Naive thymus-derived CD8-positive, alpha-beta T cell (primary cell): ENCODE measurements at regions not wholly inside any gene's neighbourhood (a gene's known extent, or its start where the extent isn't known, plus 50 kb on each side); places are given as distances from the start of the nearest gene placed in this dataset.
"Not testable (repeated sequence)": the region's sequence is repeated elsewhere in the genome, so short reads cannot be mapped to it uniquely, and the experiment has no call there.

ENCODE experiments used
- ATAC-seq, 2 donors: fragments of 150-1000 bp; cut with Tn5 transposase in 1 of 2; sonication (Bioruptor Pico), chemical (Tn5 transposase) in 1 of 2; 1 replicate in 1 of 2; 2 replicates in 1 of 2; pipeline ENCODE4 v1.10.0; 2021; ENCODE audit warnings: mild to moderate bottlenecking in 2 of 2, moderate library complexity in 2 of 2
- POLR2A ChIA-PET: fragments of 350-600 bp; sonication (Branson Sonifier 250); formaldehyde crosslinking; loops from one replicate; lab custom pipeline; 2021; ENCODE audit warnings: antibody characterized with exemption; lab: Charles Lee
- DNase-seq, 10 donors: peaks; one replicate each; pipeline versions ENCODE4 v3.0.0 to v3.0.0-alpha.2; 2020 to 2022
- H3K27ac Mint-ChIP-seq, 10 donors: one replicate each; pipeline ENCODE4 v1.8.0; 2020 to 2022; ENCODE audit warnings: mild to moderate bottlenecking in 10 of 10, mixed read lengths in 10 of 10, moderate library complexity in 4 of 10, inconsistent platforms in 1 of 10
- H3K27me3 Mint-ChIP-seq, 5 donors: one replicate each; pipeline ENCODE4 v1.8.0; 2021 to 2022; ENCODE audit warnings: mixed read lengths in 5 of 5
- H3K36me3 Mint-ChIP-seq, 3 donors: one replicate each; pipeline ENCODE4 v1.8.0; 2020 to 2022; ENCODE audit warnings: mixed read lengths in 3 of 3, mild to moderate bottlenecking in 2 of 3, inconsistent platforms in 1 of 3
- H3K4me1 Mint-ChIP-seq, 4 donors: one replicate each; pipeline ENCODE4 v1.8.0; 2021 to 2022; ENCODE audit warnings: mixed read lengths in 4 of 4
- H3K4me3 Mint-ChIP-seq, 10 donors: one replicate each; pipeline ENCODE4 v1.8.0; 2020 to 2022; ENCODE audit warnings: mild to moderate bottlenecking in 10 of 10, mixed read lengths in 10 of 10, moderate library complexity in 6 of 10, inconsistent platforms in 1 of 10
- H3K9me3 Mint-ChIP-seq, 9 donors: one replicate each; pipeline ENCODE4 v1.8.0; 2020 to 2022; ENCODE audit warnings: mixed read lengths in 9 of 9, mild to moderate bottlenecking in 3 of 9, inconsistent platforms in 1 of 9, moderate library complexity in 1 of 9

DNA sequence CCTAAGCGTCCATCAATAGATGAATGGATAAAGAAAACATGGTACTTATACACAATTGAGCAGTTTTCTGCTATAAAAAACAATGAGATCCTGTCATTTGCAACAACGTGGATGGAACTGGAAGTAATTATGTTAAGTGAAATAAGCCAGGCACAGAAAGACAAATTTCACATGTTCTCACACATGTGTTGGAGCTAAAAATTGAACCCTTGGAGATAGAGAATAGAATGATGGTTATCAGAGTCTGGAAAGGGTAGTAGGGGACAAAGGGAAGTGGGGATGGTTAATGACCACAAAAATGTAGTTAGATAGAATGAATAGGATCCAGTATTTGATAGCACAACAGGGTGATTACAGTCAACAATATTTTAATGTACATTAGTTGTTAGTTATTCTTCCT is 1033.5 kb downstream of the HACE1 start:
- POLR2A ChIA-PET, result no interaction called here

DNA sequence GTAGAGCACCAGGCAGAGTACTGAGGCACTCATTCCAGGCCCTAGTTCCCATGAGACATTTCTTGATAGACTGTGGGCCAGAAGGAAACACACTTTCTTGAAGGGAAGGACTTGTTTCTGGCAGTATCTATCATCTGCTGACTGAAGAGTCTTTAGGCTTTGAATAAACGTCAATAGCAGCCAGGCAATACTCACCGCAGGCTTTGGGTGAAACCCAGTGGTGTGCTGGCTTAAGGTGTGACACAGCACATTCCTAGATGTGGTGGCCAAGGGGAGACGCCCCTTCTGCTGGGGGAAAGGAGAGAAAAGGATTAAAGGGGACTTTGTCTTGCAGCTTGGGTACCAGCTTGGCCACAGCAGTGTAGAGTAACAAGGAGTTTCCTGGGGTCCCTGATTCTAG is 1039.6 kb downstream of the HACE1 start:
- Mint-ChIP-seq H3K27ac (no peak overlapping the region), H3K27me3 (peaks cover 0 to 5% (median 0%) of the 10 kb centered on the region in 5 donors), H3K36me3 (no peaks in the 10 kb centered on the region), H3K4me3 (no peak overlapping the region), H3K4me1 (peaks cover 0 to 2% (median 0%) of the 10 kb centered on the region in 4 donors), H3K9me3 (peaks cover 2 to 42% (median 5%) of the 10 kb centered on the region in 9 donors)
- ATAC-seq (no peak), DNase-seq (no peak)
- POLR2A ChIA-PET, result no interaction called here

More for the DNA sequence above, 1033.5 kb downstream of the HACE1 start:
- DNase-seq, result no peak
- H3K27ac Mint-ChIP-seq, result no peak overlapping the region
- H3K4me3 Mint-ChIP-seq, result no peak overlapping the region
- H3K9me3 Mint-ChIP-seq, result peaks cover 0 to 30% (median 0%) of the 10 kb centered on the region in 9 donors
- H3K27me3 Mint-ChIP-seq, result no peaks in the 10 kb centered on the region
- no peak for ATAC-seq
- H3K4me1 Mint-ChIP-seq, result no peaks in the 10 kb centered on the region
- H3K36me3 Mint-ChIP-seq, result no peaks in the 10 kb centered on the region

DNA sequence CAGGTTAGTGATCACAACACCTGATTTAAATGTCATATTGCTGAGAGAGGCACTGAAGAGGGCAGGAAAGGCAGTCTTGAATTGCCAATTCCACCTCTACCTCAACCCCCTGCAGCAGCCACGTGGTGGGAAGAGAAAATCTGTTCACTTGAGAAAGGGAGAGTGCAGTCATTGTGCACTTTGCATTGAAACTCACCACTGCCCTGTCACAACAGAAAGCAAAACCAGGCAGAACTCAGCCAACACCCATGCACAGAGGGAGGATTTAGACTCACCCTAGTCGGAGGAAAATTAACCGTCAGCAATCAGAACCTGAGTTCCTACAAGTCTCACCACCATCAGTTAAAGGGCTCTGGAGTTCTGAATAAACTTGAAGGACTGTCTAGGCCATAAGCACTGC is 1040.2 kb downstream of the HACE1 start:
- Mint-ChIP-seq H3K4me3 (no peak overlapping the region), H3K27ac (no peak overlapping the region), H3K27me3 (peaks cover 0 to 5% (median 0%) of the 10 kb centered on the region in 5 donors), H3K36me3 (no peaks in the 10 kb centered on the region), H3K4me1 (peaks cover 0 to 2% (median 0%) of the 10 kb centered on the region in 4 donors), H3K9me3 (peaks cover 2 to 37% (median 5%) of the 10 kb centered on the region in 9 donors)
- ATAC-seq (no peak), DNase-seq (no peak)
- POLR2A ChIA-PET, result no interaction called here

DNA sequence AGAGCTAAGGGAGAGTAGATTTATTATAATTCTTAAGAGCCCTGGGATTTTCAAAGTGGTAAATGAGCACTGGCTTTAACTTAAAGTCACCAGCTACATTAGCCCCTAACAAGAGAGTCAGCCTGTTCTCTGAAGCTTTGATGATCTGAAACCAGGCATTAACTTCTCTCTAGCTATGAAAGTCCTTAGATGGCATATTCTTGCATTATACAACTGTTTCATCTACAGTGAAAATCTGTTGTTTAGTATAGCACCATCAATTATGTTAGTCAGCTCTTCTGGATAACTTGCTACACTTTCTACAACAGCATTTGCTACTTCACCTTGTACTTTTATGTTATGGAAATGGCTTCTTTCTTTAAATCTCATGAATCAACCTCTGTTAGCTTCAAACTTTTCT is 1046.7 kb downstream of the HACE1 start:
- POLR2A ChIA-PET, result no interaction called here
- ATAC-seq, result no peak
- Mint-ChIP-seq H3K9me3 (peaks cover 0 to 13% (median 0%) of the 10 kb centered on the region in 9 donors), H3K36me3 (no peaks in the 10 kb centered on the region), H3K27ac (no peak overlapping the region), H3K4me1 (no peaks in the 10 kb centered on the region), H3K4me3 (no peak overlapping the region), H3K27me3 (no peaks in the 10 kb centered on the region)
- DNase-seq, result no peak

DNA sequence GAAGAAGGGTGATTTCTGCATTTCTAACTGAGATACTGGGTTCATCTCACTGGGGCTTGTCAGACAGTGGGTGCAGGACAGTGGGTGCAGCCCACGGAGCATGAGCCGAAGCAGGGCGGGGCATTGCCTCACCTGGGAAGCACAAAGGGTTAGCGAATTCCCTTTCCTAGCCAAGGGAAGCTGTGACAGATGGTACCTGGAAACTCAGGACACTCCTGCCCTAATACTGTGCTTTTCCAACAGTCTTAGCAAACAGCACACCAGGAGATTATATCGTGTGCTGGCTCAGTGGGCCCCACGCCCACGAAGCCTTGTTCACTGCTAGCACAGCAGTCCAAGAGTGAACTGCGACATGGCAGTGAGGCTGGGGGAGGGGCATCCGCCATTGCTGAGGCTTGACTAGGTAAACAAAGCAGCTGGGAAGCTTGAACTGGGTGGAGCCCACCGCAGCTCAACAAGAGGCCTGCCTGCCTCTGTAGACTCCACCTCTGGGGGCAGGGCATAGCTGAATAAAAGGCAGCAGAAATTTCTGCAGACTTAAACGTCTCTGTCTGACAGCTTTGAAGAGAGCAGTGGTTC is 1057.7 kb downstream of the HACE1 start:
- H3K4me3 Mint-ChIP-seq, H3K4me1 Mint-ChIP-seq: not testable (repeated sequence)

DNA sequence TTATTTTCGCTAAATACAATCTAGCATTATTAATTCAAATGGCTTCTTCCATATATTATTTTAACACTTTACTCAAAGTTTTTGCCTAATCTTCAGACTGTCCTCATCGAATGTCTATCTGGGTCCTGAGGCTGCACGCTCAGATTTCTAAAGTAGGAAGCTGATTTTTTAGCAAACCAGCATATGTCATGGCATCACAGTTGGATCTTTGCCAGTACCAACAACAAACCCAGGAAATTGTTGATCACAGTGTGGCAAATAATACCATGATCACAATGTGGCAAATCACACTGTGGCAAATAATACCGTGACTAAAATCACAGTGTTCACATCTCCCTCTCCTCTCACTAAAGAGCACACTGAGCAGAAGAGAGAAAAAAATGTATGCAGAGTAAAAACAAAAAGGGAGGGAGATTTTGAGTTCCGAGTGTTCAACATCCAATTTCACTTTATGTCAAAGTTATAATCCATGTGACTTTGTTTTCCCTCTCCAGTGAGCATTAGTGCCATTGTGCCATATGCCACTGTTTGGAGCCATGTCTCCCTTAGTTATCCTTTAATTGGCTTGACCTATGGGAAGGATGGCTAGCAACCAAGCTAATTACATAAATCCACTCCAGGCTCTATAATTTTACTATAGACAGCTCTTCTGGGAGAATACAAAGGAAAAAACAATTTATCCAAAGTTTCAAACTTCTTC is 1059.6 kb downstream of the HACE1 start:
- H3K4me3 Mint-ChIP-seq, result no peak overlapping the region
- POLR2A ChIA-PET, result no interaction called here
- H3K27me3 Mint-ChIP-seq, result no peaks in the 10 kb centered on the region
- H3K27ac Mint-ChIP-seq, result no peak overlapping the region
- no peaks in the 10 kb centered on the region for H3K4me1 Mint-ChIP-seq
- DNase-seq (no peak), ATAC-seq (no peak)
- peaks cover 0 to 20% (median 5%) of the 10 kb centered on the region in 9 donors for H3K9me3 Mint-ChIP-seq
- H3K36me3 Mint-ChIP-seq, result no peaks in the 10 kb centered on the region

More for the DNA sequence above, 1057.7 kb downstream of the HACE1 start:
- ATAC-seq, H3K27ac Mint-ChIP-seq, H3K36me3 Mint-ChIP-seq, H3K27me3 Mint-ChIP-seq, POLR2A ChIA-PET, DNase-seq: not testable (repeated sequence)
- peaks cover 0 to 20% (median 6%) of the 10 kb centered on the region in 9 donors for H3K9me3 Mint-ChIP-seq

DNA sequence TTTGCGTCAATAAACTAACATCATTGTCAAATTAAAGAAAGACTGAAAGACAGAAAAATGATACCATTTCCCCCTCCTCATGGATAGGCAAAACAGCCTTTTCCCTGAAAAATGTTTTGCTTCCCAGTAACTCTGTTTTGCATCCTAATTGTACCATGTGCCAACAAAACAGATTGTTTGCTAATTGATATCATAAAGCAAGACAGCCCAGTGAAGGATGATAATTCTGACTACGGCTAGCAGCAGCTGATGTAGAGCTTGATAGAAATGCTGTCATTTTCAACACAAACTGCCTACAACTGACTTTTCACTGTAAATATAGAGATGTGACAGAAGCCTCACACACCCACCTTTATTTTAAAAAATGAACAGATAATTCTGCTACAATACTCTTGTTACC is 1061.6 kb downstream of the HACE1 start:
- H3K27ac Mint-ChIP-seq, result no peak overlapping the region
- peaks cover 0 to 9% (median 2%) of the 10 kb centered on the region in 9 donors for H3K9me3 Mint-ChIP-seq
- H3K4me3 Mint-ChIP-seq, result no peak overlapping the region
- no peaks in the 10 kb centered on the region for H3K4me1 Mint-ChIP-seq
- DNase-seq, result no peak
- no peaks in the 10 kb centered on the region for H3K36me3 Mint-ChIP-seq
- POLR2A ChIA-PET, result no interaction called here
- ATAC-seq, result no peak
- H3K27me3 Mint-ChIP-seq, result no peaks in the 10 kb centered on the region

DNA sequence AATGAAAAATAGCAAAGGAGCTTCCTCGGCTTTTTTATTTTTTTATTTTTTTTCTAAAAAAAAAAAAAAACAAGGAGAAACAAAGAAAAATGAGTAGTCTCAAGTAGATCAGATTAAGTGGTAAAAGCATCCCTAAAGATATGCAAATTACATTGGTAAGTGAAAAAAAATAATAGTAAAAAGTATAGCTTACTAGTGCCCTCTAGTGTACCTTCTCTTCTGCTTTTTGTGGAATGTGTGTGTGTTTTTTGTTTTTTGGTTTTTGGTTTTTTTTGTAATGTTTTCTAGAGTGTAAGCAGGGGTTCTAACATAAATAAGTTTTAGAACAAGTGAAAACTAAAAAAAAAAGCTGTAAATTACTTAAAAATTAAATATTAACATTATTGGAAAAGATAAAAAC is 1062.0 kb downstream of the HACE1 start:
- Mint-ChIP-seq H3K36me3 (no peaks in the 10 kb centered on the region), H3K9me3 (peaks cover 0 to 6% (median 0%) of the 10 kb centered on the region in 9 donors), H3K27me3 (no peaks in the 10 kb centered on the region), H3K4me3 (no peak overlapping the region), H3K4me1 (no peaks in the 10 kb centered on the region), H3K27ac (no peak overlapping the region)
- POLR2A ChIA-PET, result no interaction called here
- ATAC-seq (no peak), DNase-seq (no peak)

DNA sequence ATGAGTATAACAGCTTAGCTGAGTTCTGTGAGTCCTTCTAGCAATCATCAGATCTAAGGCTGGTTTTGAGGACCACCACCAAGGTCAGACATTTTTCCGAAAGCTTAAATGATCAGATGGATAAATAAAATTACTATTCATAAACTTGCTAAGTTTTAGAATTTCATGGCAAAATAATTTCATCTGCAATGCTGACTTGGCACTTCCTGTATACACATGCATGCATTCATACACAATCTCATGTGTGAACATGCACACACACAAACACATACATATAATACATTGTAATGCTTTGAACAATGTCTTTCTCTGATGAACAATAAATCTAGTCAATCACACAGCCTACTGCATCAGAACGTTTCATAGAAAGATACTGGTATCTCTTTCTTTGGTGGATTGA is 1068.3 kb downstream of the HACE1 start:
- no peaks in the 10 kb centered on the region for H3K27me3 Mint-ChIP-seq
- no peaks in the 10 kb centered on the region for H3K4me1 Mint-ChIP-seq
- POLR2A ChIA-PET, result no interaction called here
- H3K36me3 Mint-ChIP-seq, result no peaks in the 10 kb centered on the region
- no peak overlapping the region for H3K27ac Mint-ChIP-seq
- ATAC-seq, result no peak
- no peak for DNase-seq
- H3K4me3 Mint-ChIP-seq, result no peak overlapping the region
- peaks cover 0 to 9% (median 0%) of the 10 kb centered on the region in 9 donors for H3K9me3 Mint-ChIP-seq

DNA sequence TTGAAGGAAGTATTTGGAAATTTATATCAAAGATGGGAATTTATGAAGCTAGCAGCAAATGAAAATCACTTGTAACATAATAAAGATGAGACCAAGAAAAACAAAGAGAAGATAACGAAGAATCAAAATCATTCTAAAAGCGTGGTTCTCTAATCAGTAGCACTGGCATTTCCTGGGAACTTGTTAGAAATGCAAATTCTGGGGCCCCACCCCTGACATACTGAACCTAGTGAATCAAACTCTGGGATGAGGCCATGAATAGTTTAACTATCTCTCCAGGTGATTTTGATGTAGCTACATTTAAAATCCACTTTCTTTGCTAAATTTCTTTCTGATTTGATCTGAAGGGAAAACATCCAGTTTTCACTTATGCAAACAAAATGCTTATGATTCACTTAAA is 1075.6 kb downstream of the HACE1 start:
- Mint-ChIP-seq H3K4me3 (no peak overlapping the region), H3K4me1 (no peaks in the 10 kb centered on the region), H3K27me3 (no peaks in the 10 kb centered on the region), H3K36me3 (no peaks in the 10 kb centered on the region), H3K9me3 (peaks cover 0 to 2% (median 0%) of the 10 kb centered on the region in 9 donors), H3K27ac (no peak overlapping the region)
- POLR2A ChIA-PET, result no interaction called here
- DNase-seq, result no peak
- no peak for ATAC-seq

DNA sequence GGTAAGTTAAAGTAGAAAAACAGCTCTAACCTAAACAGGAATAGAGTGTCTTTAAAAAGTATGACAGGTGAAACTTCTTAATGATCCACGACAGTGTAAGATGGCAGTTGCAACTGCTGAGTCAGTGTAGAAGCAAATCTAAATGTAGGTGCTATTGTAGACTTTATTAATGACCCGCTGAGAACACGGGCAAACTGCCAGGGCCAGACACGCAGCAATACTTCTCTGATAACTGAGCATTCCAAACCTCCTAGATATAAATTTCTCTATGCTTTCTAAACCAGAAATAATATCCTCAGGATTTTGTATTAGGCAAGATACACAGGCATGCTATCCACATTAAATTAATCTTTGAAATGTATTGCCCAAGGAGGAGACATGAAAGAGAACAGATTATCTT is 1076.4 kb downstream of the HACE1 start:
- Mint-ChIP-seq H3K27me3 (no peaks in the 10 kb centered on the region), H3K27ac (no peak overlapping the region), H3K4me1 (no peaks in the 10 kb centered on the region), H3K4me3 (no peak overlapping the region), H3K36me3 (no peaks in the 10 kb centered on the region), H3K9me3 (peaks cover 0 to 2% (median 0%) of the 10 kb centered on the region in 9 donors)
- POLR2A ChIA-PET, result no interaction called here
- ATAC-seq (no peak), DNase-seq (no peak)

DNA sequence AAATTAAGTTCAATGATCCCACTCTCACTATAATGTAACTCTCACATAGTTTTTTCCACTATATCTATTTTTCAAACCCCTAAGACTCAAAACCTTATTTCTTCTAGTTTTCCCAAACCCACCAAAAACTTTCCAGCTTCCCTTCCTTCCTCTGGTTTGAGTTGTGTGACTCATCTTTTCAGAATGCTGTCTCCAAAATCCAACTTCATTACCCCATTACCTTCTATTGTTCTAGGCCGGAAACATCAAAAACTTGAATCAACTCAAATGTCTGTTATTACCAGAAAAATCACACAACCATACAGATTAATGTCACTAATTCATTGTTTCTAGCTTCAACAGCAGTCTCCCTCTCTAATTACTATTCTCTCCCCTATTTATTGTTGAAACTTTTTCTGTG is 1090.3 kb downstream of the HACE1 start:
- POLR2A ChIA-PET, result no interaction called here
- no peak for ATAC-seq
- no peaks in the 10 kb centered on the region for H3K4me1 Mint-ChIP-seq

DNA sequence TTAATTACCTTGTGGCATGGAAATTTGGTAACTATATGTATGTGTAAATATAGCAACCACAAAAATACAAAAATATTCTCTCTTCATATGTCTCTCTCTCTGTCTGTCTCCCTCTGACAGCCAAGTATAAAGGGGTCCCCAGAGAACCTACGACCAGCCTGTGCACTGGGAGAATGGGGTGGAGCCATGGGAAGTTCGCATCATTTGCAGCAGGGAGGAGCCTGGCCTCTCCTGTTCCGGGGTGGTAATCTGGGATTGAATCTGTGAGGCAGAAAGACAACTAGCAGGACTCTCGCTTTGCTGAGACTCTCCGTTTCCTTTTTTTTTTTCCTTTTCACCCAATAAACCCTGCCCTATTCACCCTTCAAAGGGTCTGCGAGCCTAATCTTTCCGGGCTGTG is 1109.1 kb downstream of the HACE1 start:
- DNase-seq (no peak), ATAC-seq (no peak)
- H3K36me3 Mint-ChIP-seq, result no peaks in the 10 kb centered on the region
- no peaks in the 10 kb centered on the region for H3K4me1 Mint-ChIP-seq
- peaks cover 0 to 2% (median 0%) of the 10 kb centered on the region in 5 donors for H3K27me3 Mint-ChIP-seq
- H3K4me3 Mint-ChIP-seq, result no peak overlapping the region
- peaks cover 0 to 12% (median 2%) of the 10 kb centered on the region in 9 donors for H3K9me3 Mint-ChIP-seq
- no peak overlapping the region for H3K27ac Mint-ChIP-seq
- POLR2A ChIA-PET, result no interaction called here

More for the DNA sequence above, 1090.3 kb downstream of the HACE1 start:
- Mint-ChIP-seq H3K27me3 (no peaks in the 10 kb centered on the region), H3K36me3 (no peaks in the 10 kb centered on the region), H3K27ac (no peak overlapping the region), H3K4me3 (no peak overlapping the region), H3K9me3 (peaks cover 0 to 7% (median 0%) of the 10 kb centered on the region in 9 donors)
- no peak for DNase-seq
